ENCODE measurements at regions not wholly inside any gene's neighbourhood (a gene's known extent, or its start where the extent isn't known, plus 50 kb on each side); places are given as distances from the start of the nearest gene placed in this dataset.

DNA sequence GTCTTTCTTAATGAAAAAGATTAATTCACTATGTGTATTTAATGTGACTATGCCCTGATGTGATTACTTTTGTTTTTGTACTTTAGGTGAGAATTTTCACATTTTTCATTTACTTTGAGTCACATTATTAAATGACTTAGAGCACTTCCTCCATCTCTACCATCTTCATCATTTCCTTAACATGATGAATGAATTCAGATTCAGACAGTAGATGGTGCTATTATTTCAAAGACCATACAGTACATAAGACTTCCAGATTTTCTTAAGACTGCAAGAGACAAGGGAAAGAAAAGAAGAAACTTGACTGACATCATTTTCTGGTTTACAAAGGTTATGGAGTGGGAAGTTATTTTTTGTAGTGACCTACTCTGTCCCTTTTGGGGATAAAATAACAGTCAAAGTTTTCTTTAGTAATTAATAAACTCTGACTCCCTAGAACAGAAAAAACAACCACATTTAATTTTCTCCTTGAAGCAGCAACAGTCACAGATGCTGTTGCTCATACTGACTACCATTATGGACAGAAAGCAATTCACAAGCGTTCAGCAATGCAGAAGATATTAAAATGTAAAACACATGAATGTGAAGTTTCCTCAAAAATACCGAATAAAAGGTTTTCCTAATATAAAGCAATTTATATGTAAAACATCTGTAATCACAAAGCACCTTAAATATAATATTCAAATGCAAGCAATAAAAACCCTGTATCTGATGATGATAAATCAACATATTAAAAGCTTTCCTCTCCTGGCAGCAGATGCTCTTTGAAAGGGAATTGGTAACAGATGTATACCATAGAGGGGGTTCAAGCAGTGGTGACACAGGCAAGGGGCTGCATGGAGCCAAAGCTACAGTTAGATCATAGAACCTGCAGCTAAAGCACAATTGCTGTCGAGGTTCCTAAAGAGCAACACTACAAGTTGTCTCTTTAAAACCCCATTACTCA lies 1010.9 kb upstream of the NXPH2 start:
- TF ChIP-seq, protein P1, sequence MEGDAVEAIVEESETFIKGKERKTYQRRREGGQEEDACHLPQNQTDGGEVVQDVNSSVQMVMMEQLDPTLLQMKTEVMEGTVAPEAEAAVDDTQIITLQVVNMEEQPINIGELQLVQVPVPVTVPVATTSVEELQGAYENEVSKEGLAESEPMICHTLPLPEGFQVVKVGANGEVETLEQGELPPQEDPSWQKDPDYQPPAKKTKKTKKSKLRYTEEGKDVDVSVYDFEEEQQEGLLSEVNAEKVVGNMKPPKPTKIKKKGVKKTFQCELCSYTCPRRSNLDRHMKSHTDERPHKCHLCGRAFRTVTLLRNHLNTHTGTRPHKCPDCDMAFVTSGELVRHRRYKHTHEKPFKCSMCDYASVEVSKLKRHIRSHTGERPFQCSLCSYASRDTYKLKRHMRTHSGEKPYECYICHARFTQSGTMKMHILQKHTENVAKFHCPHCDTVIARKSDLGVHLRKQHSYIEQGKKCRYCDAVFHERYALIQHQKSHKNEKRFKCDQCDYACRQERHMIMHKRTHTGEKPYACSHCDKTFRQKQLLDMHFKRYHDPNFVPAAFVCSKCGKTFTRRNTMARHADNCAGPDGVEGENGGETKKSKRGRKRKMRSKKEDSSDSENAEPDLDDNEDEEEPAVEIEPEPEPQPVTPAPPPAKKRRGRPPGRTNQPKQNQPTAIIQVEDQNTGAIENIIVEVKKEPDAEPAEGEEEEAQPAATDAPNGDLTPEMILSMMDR (IDR thresholded peaks at IDR 0.05; ENCODE audit: borderline replicate concordance, extremely low read depth, low read length, poor library complexity, severe bottlenecking): peak; percentile 58
- no peak for TF ChIP-seq EZH2 (IDR thresholded peaks at IDR 0.05; ENCODE audit: borderline replicate concordance, low read depth, low read length, severe bottlenecking)

Data from DND-41 (cell line).